GM12891 (cell line): ENCODE measurements at regions not wholly inside any gene's neighbourhood (a gene's known extent, or its start where the extent isn't known, plus 50 kb on each side); places are given as distances from the start of the nearest gene placed in this dataset.

Source experiments
- POLR2A ChIP-seq: IDR thresholded peaks from 2 replicates; pipeline ENCODE4 v1.6.1; 2011; ENCODE audit warnings: low read depth, low read length, control low read depth
- POLR2AphosphoS5 ChIP-seq: IDR thresholded peaks from 2 replicates; pipeline ENCODE4 v1.6.1; 2011; ENCODE audit warnings: low read depth, low read length, control low read depth
- TAF1 ChIP-seq: IDR thresholded peaks from 2 replicates; pipeline ENCODE4 v1.6.1; 2011; ENCODE audit warnings: low read depth, low read length, control low read depth

GRCh38 chr2:167759531-167759930 is 487.9 kb downstream of the STK39 start:
- TF ChIP-seq POLR2AphosphoS5 (no peak), POLR2A (no peak), TAF1 (no peak)
